SK-N-SH (cell line): ENCODE measurements at regions not wholly inside any gene's neighbourhood (a gene's known extent, or its start where the extent isn't known, plus 50 kb on each side); places are given as distances from the start of the nearest gene placed in this dataset.

ENCODE experiments used
- CTCF ChIA-PET: fragments of 300-600, 350-600 bp; formaldehyde crosslinking; extraction: SDS; loops from one replicate; lab custom pipeline; 2021; lab: Yijun Ruan, JAX
- POLR2A ChIA-PET: fragments of 350-600 bp; sonication (Branson Sonifier 250); formaldehyde crosslinking; extraction: SDS; loops from one replicate; lab custom pipeline; 2020; ENCODE audit warnings: antibody characterized with exemption, inconsistent platforms; lab: Yijun Ruan, JAX
- DNase-seq: peaks from one replicate; pipeline ENCODE4 v3.0.0; 2012
- H2AFZ ChIP-seq: fragments of 200-600 bp; sonication (generic); 2 replicates; pipeline ENCODE4 v1.8.1; 2016; ENCODE audit warnings: antibody characterized with exemption, mild to moderate bottlenecking, low read depth
- H3F3A ChIP-seq: fragments of 200-600 bp; sonication (generic); replicated peaks from 2 replicates; pipeline ENCODE3; 2016; ENCODE audit warnings: antibody characterized with exemption, mild to moderate bottlenecking; ENCODE audit not compliant: insufficient read depth
- H3K27ac ChIP-seq, 2 experiments: fragments of 200-500 bp in 1 of 2; fragments of 200-600 bp in 1 of 2; sonication (Bioruptor generic) in 1 of 2; sonication (generic), shearing (Covaris generic) in 1 of 2; 2 replicates each; pipeline versions ENCODE4 v1.5.1 to v1.6.1; 2014 to 2016; ENCODE audit warnings: low read depth in 2 of 2, inconsistent platforms in 1 of 2, low read length in 1 of 2, mild to moderate bottlenecking in 1 of 2, mixed read lengths in 1 of 2
- H3K27me3 ChIP-seq: fragments of 200-600 bp; sonication (generic), shearing (Covaris generic); 2 replicates; pipeline ENCODE4 v1.6.1; 2016; ENCODE audit warnings: mixed run types; ENCODE audit not compliant: insufficient read depth
- H3K36me3 ChIP-seq, 2 experiments: fragments of 200-500 bp in 1 of 2; fragments of 200-600 bp in 1 of 2; sonication (Bioruptor generic) in 1 of 2; sonication (generic) in 1 of 2; replicated peaks in 1 of 2; 2 replicates each; pipeline versions ENCODE3 to v1.5.1; 2014 to 2016; ENCODE audit warnings: low read length in 1 of 2, mild to moderate bottlenecking in 1 of 2; ENCODE audit not compliant: insufficient read depth in 2 of 2, control insufficient read depth in 1 of 2
- H3K4me1 ChIP-seq, 2 experiments: fragments of 200-500 bp in 1 of 2; fragments of 200-600 bp in 1 of 2; sonication (Bioruptor generic) in 1 of 2; sonication (generic), shearing (Covaris generic) in 1 of 2; 2 replicates each; pipeline versions ENCODE4 v1.5.1 to v1.6.1; 2014 to 2016; ENCODE audit warnings: low read depth in 1 of 2, low read length in 1 of 2, mixed run types in 1 of 2; ENCODE audit not compliant: insufficient read depth in 2 of 2, control insufficient read depth in 1 of 2
- H3K4me2 ChIP-seq: fragments of 200-600 bp; sonication (generic), shearing (Covaris generic); 2 replicates; pipeline ENCODE4 v1.6.1; 2017; ENCODE audit warnings: mixed run types
- H3K4me3 ChIP-seq, 2 experiments: fragments of 200-500 bp in 1 of 2; fragments of 200-600 bp in 1 of 2; sonication (Bioruptor generic) in 1 of 2; sonication (generic), shearing (Covaris generic) in 1 of 2; 2 replicates each; pipeline versions ENCODE4 v1.5.1 to v1.8.1; 2014 to 2016; ENCODE audit warnings: low read depth in 2 of 2, inconsistent platforms in 1 of 2, low read length in 1 of 2, mild to moderate bottlenecking in 1 of 2, mixed read lengths in 1 of 2, moderate library complexity in 1 of 2
- H3K79me2 ChIP-seq: fragments of 200-600 bp; sonication (generic); 2 replicates; pipeline ENCODE4 v1.8.1; 2017; ENCODE audit warnings: mild to moderate bottlenecking; ENCODE audit not compliant: insufficient read depth
- H3K9ac ChIP-seq: fragments of 200-600 bp; sonication (generic); 2 replicates; pipeline ENCODE4 v1.6.1; 2017; ENCODE audit warnings: mixed run types
- H3K9me2 ChIP-seq: fragments of 200-600 bp; sonication (generic); 2 replicates; pipeline ENCODE4 v1.6.1; 2017; ENCODE audit warnings: mixed run types
- H3K9me3 ChIP-seq: fragments of 200-600 bp; sonication (generic); 2 replicates; pipeline ENCODE4 v1.6.1; 2017; ENCODE audit warnings: mixed run types, mild to moderate bottlenecking, moderate library complexity
- H4K20me1 ChIP-seq: fragments of 200-600 bp; sonication (generic); 2 replicates; pipeline ENCODE4 v1.6.1; 2017; ENCODE audit warnings: mild to moderate bottlenecking, mixed run types; ENCODE audit not compliant: insufficient read depth
- CHD2 ChIP-seq: fragments of 150-350 bp; IDR thresholded peaks from 2 replicates; pipeline ENCODE4 v1.6.1; 2018; ENCODE audit warnings: low read length; ENCODE audit not compliant: partially characterized antibody
- ELF1 ChIP-seq: IDR thresholded peaks from 2 replicates; pipeline ENCODE4 v1.4.0; 2012
- EP300 ChIP-seq, 2 experiments: IDR thresholded peaks; 2 replicates each; pipeline versions ENCODE4 v1.4.0 to v1.6.1; 2012; ENCODE audit warnings: borderline replicate concordance in 1 of 2, low read depth in 1 of 2, low read length in 1 of 2
- EZH2phosphoT487 ChIP-seq: fragments of 200-600 bp; sonication (generic); IDR thresholded peaks from 2 replicates; pipeline ENCODE4 v1.6.1; 2017; ENCODE audit warnings: low read depth, mixed run types, mild to moderate bottlenecking, antibody characterized with exemption, moderate library complexity, borderline replicate concordance
- FOSL2 ChIP-seq: IDR thresholded peaks from 2 replicates; pipeline ENCODE4 v1.4.0; 2012; ENCODE audit warnings: low read depth, mild to moderate bottlenecking, moderate library complexity, borderline replicate concordance
- FOXM1 ChIP-seq: IDR thresholded peaks from 2 replicates; pipeline ENCODE4 v1.4.0; 2012; ENCODE audit warnings: low read depth, mild to moderate bottlenecking
- GABPA ChIP-seq: IDR thresholded peaks from 2 replicates; pipeline ENCODE4 v1.4.0; 2012; ENCODE audit warnings: low read depth, mild to moderate bottlenecking
- IRF3 ChIP-seq: fragments of 150-350 bp; IDR thresholded peaks from 2 replicates; pipeline ENCODE4 v1.6.1; 2016; ENCODE audit warnings: mild to moderate bottlenecking, low read depth, low read length
- JUND ChIP-seq: IDR thresholded peaks from 2 replicates; pipeline ENCODE4 v1.4.0; 2012
- MEF2A ChIP-seq: IDR thresholded peaks from 2 replicates; pipeline ENCODE4 v1.4.0; 2012; ENCODE audit warnings: low read depth, borderline replicate concordance
- RCOR1 ChIP-seq: fragments of 150-350 bp; IDR thresholded peaks from 2 replicates; pipeline ENCODE4 v1.6.1; 2017; ENCODE audit warnings: antibody characterized with exemption, low read length
- RFX5 ChIP-seq: IDR thresholded peaks from 2 replicates; pipeline ENCODE4 v1.6.1; 2012; ENCODE audit warnings: mild to moderate bottlenecking, improper control_type of control experiment, low read length
- SIN3A ChIP-seq: IDR thresholded peaks from 2 replicates; pipeline ENCODE4 v1.6.1; 2012; ENCODE audit warnings: low read depth, mild to moderate bottlenecking, low read length, moderate library complexity, borderline replicate concordance
- TAF1 ChIP-seq: IDR thresholded peaks from 2 replicates; pipeline ENCODE4 v1.6.1; 2012; ENCODE audit warnings: low read depth, mild to moderate bottlenecking, low read length, moderate library complexity, borderline replicate concordance
- TCF12 ChIP-seq: IDR thresholded peaks from 2 replicates; pipeline ENCODE4 v1.4.0; 2012
- TEAD4 ChIP-seq: IDR thresholded peaks from 2 replicates; pipeline ENCODE4 v1.4.0; 2012; ENCODE audit warnings: mild to moderate bottlenecking, borderline replicate concordance; ENCODE audit not compliant: insufficient read depth
- YY1 ChIP-seq: IDR thresholded peaks from 2 replicates; pipeline ENCODE4 v1.4.0; 2012; ENCODE audit warnings: low read depth, mild to moderate bottlenecking
- WGBS: methylation state at CpG from one replicate; pipeline ENCODE4 v1.1.6; 2017; ENCODE audit warnings: low lambda C conversion rate; 5-methylcytosine and 5-hydroxymethylcytosine counted together
- TF ChIP-seq, protein P1 (sequence below): fragments of 150-350 bp; IDR thresholded peaks from 2 replicates; pipeline ENCODE4 v1.6.1; 2017; ENCODE audit warnings: antibody characterized with exemption, low read length, low read depth, borderline replicate concordance
- TF ChIP-seq, protein P2 (sequence below): IDR thresholded peaks from 2 replicates; pipeline ENCODE4; 2012
- TF ChIP-seq, protein P3 (sequence below): IDR thresholded peaks from 2 replicates; pipeline ENCODE4 v1.4.0; 2012; ENCODE audit warnings: low read depth

DNA sequence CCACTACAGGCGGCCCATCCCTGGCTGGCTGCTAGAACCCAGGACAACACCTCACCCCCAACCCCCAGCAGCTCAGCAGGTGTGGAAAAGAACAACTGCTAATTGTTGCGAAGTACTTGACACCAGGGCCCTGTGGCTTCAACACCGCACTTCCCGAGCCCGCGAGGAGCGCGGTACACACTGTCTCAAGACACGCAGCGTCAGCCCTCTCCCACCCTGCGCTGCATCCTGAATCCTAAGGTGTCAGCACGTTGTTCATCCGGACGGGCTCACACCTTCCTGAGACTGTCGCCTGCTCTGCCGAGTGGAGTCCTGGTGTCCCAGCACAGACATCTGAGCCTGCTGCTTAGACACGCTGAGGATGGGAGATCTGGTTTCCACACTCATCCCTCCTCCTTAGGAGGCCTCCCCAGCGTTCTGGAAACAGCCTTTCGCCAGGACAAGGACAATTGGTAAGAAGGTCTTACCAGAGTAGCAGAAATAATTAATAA is 1336.2 kb downstream of the BRD1 start:
- Histone ChIP-seq H3K36me3 (no peaks in the 10 kb centered on the region), H2AFZ (no peak overlapping the region), H3F3A (peaks cover 6% of the 10 kb centered on the region), H3K27me3 (peaks cover 43% of the 10 kb centered on the region; the same call in 1 of the 2 replicates), H3K4me1 (no peaks in the 10 kb centered on the region; a peak in 1 of 4 replicates), H3K27ac (no peak overlapping the region), H3K9ac (no peak overlapping the region), H3K4me3 (no peak overlapping the region), H3K4me2 (no peak overlapping the region), H4K20me1 (no peaks in the 10 kb centered on the region), H3K9me2 (no peaks in the 10 kb centered on the region), H3K79me2 (no peaks in the 10 kb centered on the region), H3K9me3 (no peaks in the 10 kb centered on the region)
- ChIA-PET CTCF (interaction anchor here (0.7 to 2.7 kb wide), 8 partner anchors 11 to 1737 kb away, joined by 3 to 10 read pairs (median 4); no protein-coding TSS in a partner anchor), POLR2A (interaction anchor here (0.6 kb wide), 1 partner anchor 105 kb away, joined by 3 read pairs; no protein-coding TSS in a partner anchor)
- 22% methylated on average over 13 of the region's 19 CpGs for WGBS
- no peak for DNase-seq
- TF ChIP-seq EP300 (IDR thresholded peaks at IDR 0.05; ENCODE audit: borderline replicate concordance in 1 of 2, low read depth in 1 of 2, low read length in 1 of 2) (no peak), FOSL2 (no peak), EZH2phosphoT487 (no peak), FOXM1 (no peak), JUND (no peak), MEF2A (no peak), ELF1 (no peak), SIN3A (no peak), TCF12 (no peak), CHD2 (no peak), TEAD4 (no peak), YY1 (no peak)
- TF ChIP-seq, protein P1, sequence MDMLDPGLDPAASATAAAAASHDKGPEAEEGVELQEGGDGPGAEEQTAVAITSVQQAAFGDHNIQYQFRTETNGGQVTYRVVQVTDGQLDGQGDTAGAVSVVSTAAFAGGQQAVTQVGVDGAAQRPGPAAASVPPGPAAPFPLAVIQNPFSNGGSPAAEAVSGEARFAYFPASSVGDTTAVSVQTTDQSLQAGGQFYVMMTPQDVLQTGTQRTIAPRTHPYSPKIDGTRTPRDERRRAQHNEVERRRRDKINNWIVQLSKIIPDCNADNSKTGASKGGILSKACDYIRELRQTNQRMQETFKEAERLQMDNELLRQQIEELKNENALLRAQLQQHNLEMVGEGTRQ, result no peak
- TF ChIP-seq, protein P2, sequence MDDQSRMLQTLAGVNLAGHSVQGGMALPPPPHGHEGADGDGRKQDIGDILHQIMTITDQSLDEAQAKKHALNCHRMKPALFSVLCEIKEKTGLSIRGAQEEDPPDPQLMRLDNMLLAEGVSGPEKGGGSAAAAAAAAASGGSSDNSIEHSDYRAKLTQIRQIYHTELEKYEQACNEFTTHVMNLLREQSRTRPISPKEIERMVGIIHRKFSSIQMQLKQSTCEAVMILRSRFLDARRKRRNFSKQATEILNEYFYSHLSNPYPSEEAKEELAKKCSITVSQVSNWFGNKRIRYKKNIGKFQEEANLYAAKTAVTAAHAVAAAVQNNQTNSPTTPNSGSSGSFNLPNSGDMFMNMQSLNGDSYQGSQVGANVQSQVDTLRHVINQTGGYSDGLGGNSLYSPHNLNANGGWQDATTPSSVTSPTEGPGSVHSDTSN, result no peak

GRCh38 chr22:48490500-48491411 is 1336.9 kb downstream of the BRD1 start:
- H3K79me2 ChIP-seq, result no peaks in the 10 kb centered on the region
- WGBS, result 6% methylated on average over 35 of the region's 51 CpGs
- H3F3A ChIP-seq, result peaks cover 6% of the 10 kb centered on the region
- H3K9me3 ChIP-seq, result no peaks in the 10 kb centered on the region
- no peak overlapping the region for H3K9ac ChIP-seq
- H3K4me3 ChIP-seq, result no peak overlapping the region
- H3K36me3 ChIP-seq, result no peaks in the 10 kb centered on the region
- no peak overlapping the region for H2AFZ ChIP-seq
- no peaks in the 10 kb centered on the region for H3K9me2 ChIP-seq
- DNase-seq, result no peak
- ChIA-PET POLR2A (no interaction called here), CTCF (interaction anchor here (0.7 to 2.7 kb wide), 2 partner anchors 12 to 14 kb away, joined by 3 to 10 read pairs; no protein-coding TSS in a partner anchor)
- H3K27me3 ChIP-seq, result peaks cover 50% of the 10 kb centered on the region; the same call in 1 of the 2 replicates
- H3K4me2 ChIP-seq, result no peak overlapping the region
- no peaks in the 10 kb centered on the region; a peak in 1 of 4 replicates for H3K4me1 ChIP-seq
- H3K27ac ChIP-seq, result no peak overlapping the region
- no peaks in the 10 kb centered on the region for H4K20me1 ChIP-seq
- TF ChIP-seq, protein P3, sequence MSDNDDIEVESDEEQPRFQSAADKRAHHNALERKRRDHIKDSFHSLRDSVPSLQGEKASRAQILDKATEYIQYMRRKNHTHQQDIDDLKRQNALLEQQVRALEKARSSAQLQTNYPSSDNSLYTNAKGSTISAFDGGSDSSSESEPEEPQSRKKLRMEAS, result no peak
- TF ChIP-seq EP300 (IDR thresholded peaks at IDR 0.05; ENCODE audit: borderline replicate concordance in 1 of 2, low read depth in 1 of 2, low read length in 1 of 2) (no peak), GABPA (no peak), FOXM1 (no peak), TAF1 (no peak), IRF3 (no peak), MEF2A (no peak), ELF1 (no peak), EZH2phosphoT487 (no peak), RFX5 (no peak), RCOR1 (no peak)
- TF ChIP-seq, protein P2, result no peak
